Gastrocnemius medialis (tissue), 4 donors: ENCODE measurements at regions not wholly inside any gene's neighbourhood (a gene's known extent, or its start where the extent isn't known, plus 50 kb on each side); places are given as distances from the start of the nearest gene placed in this dataset.

Source experiments
- POLR2A ChIP-seq, 2 donors: fragments of 450-650 bp; IDR thresholded peaks; one replicate each; pipeline ENCODE4 v1.6.1; 2017; ENCODE audit warnings: antibody characterized with exemption in 2 of 2, mild to moderate bottlenecking in 2 of 2, moderate library complexity in 2 of 2
- TF ChIP-seq, protein P1 (sequence below), 5 experiments: fragments of 450-650 bp in 3 of 5; fragments of 200-600 bp in 2 of 5; sonication (generic) in 2 of 5; IDR thresholded peaks in 4 of 5; conservative IDR thresholded peaks in 1 of 5; 1 replicate in 4 of 5; 2 replicates in 1 of 5; pipeline ENCODE4 v1.5.1; 2016 to 2019; ENCODE audit warnings: antibody characterized with exemption in 5 of 5, mild to moderate bottlenecking in 3 of 5, moderate library complexity in 3 of 5

DNA sequence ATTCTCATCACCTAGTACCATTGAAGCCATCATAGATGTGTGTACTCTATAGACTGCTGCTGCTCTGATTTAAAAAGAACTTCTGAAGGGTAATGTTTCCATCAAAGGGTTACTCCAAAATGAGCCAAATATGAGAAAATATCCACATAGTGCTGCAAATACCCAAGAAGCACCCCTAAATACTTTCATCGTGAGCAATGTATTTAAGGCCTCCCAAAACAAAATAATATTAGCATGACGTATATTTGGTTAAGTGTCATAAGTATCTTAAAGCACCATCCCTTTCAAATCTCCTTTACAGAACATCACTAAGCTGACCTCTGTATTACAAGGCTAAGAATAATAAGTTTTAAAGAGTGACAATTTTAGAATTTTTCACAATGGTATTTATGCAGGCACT is 421.8 kb downstream of the MTRR start:
- TF ChIP-seq, protein P1, sequence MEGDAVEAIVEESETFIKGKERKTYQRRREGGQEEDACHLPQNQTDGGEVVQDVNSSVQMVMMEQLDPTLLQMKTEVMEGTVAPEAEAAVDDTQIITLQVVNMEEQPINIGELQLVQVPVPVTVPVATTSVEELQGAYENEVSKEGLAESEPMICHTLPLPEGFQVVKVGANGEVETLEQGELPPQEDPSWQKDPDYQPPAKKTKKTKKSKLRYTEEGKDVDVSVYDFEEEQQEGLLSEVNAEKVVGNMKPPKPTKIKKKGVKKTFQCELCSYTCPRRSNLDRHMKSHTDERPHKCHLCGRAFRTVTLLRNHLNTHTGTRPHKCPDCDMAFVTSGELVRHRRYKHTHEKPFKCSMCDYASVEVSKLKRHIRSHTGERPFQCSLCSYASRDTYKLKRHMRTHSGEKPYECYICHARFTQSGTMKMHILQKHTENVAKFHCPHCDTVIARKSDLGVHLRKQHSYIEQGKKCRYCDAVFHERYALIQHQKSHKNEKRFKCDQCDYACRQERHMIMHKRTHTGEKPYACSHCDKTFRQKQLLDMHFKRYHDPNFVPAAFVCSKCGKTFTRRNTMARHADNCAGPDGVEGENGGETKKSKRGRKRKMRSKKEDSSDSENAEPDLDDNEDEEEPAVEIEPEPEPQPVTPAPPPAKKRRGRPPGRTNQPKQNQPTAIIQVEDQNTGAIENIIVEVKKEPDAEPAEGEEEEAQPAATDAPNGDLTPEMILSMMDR (IDR thresholded peaks at IDR 0.05 in 4 of 5, conservative IDR thresholded peaks at IDR 0.05 in 1 of 5) = no peak
- no peak for TF ChIP-seq POLR2A (IDR thresholded peaks at IDR 0.05)
